ENCODE measurements at regions not wholly inside any gene's neighbourhood (a gene's known extent, or its start where the extent isn't known, plus 50 kb on each side); places are given as distances from the start of the nearest gene placed in this dataset.

DNA sequence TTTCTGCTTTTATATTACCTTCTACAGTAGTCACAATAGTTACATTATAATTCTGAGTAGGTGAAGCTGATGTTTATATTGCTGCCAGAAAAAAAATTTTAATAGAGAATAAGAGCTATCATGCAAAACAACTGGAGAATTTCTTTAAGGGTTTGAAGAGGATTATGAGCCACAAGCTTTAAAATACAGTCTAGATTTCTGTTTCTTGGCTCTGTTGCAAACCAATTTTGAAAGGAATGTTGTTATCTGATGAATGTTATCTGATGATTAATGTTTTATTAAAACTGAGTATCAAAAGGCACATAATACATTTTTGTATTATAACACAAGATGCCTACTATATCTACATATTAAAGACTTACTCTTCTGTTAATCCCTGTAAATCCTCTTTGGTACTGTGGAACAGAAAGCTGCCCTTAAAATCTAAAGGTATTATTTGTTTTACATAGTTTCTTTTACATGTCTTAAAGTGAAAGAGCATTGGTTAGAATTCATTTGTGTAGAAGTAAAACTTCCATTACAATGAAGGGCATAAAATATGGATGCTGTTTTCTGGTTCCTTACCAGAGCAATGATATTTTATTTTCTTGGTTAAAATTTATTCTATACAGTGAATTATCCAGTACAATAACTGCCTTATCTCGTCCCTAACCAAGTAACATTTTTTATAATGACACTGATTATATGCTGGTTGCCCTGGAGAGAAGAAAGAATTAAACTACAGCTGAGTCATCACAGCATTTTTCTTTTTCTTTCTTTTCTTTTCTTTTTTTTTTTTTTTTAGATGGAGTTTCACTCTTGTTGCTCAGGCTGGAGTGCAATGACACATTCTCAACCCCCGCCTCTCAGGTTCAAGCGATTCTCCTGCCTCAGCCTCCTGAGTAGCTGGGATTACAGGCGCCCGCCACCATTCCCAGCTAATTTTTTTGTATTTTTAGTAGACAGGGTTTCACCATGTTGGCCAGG, 205.7 kb downstream of the TANC2 start:
- H3K27ac ChIP-seq, result no peak overlapping the region
- TF ChIP-seq, protein P1, sequence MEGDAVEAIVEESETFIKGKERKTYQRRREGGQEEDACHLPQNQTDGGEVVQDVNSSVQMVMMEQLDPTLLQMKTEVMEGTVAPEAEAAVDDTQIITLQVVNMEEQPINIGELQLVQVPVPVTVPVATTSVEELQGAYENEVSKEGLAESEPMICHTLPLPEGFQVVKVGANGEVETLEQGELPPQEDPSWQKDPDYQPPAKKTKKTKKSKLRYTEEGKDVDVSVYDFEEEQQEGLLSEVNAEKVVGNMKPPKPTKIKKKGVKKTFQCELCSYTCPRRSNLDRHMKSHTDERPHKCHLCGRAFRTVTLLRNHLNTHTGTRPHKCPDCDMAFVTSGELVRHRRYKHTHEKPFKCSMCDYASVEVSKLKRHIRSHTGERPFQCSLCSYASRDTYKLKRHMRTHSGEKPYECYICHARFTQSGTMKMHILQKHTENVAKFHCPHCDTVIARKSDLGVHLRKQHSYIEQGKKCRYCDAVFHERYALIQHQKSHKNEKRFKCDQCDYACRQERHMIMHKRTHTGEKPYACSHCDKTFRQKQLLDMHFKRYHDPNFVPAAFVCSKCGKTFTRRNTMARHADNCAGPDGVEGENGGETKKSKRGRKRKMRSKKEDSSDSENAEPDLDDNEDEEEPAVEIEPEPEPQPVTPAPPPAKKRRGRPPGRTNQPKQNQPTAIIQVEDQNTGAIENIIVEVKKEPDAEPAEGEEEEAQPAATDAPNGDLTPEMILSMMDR (IDR thresholded peaks at IDR 0.05; ENCODE audit: low read depth, low read length), result no peak
- H3K9me3 ChIP-seq (ENCODE audit: severe bottlenecking), result no peaks in the 10 kb centered on the region
- H3K4me3 ChIP-seq (ENCODE audit: low read depth, low read length), result no peak overlapping the region
- no peaks in the 10 kb centered on the region for H3K36me3 ChIP-seq
- no peaks in the 10 kb centered on the region for H3K27me3 ChIP-seq (ENCODE audit: insufficient read depth, low read depth, severe bottlenecking)
- no peak for DNase-seq

DNA sequence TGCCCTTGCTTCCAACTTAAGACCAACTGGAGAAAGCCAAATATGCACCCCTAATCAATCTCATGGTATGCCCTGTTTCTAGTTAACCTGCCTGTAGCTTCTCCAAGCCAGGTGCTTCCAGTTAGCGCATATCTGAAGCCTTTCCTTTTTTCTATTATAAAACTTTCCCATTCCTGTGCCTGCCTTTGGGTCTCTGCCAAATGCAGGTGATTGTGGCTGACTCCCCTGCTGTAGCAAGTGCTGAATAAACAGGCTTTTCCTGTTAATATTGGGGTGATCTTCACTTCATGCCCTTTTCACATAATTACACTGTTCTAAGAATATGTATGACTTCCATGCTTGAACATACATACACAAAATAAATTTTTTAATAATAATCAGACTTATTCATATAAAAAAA, 207.4 kb downstream of the TANC2 start:
- Histone ChIP-seq H3K27ac (no peak overlapping the region), H3K4me3 (ENCODE audit: low read depth, low read length) (no peak overlapping the region), H3K27me3 (ENCODE audit: insufficient read depth, low read depth, severe bottlenecking) (no peaks in the 10 kb centered on the region), H3K9me3 (ENCODE audit: severe bottlenecking) (no peaks in the 10 kb centered on the region), H3K36me3 (no peaks in the 10 kb centered on the region)
- TF ChIP-seq, protein P1 (IDR thresholded peaks at IDR 0.05; ENCODE audit: low read depth, low read length), result no peak
- no peak for DNase-seq

DNA sequence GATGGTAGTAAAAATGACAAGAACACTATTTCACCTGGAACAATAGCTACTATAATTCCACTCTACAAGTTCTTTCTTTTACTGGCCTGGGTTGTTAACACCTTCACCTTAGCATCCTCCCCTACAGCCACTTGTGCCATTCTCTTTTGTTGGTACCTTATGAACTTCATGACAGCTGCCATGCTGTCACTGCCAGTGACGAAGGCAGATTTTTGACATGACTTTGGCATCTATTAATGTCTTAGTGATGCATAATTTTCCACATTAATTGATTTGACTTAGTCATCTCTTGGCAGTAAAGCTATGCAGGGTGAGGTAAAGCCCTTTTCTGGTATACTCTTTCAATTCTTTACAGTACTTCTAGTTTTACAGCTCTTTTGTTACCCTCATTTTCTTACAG, 207.9 kb downstream of the TANC2 start:
- Histone ChIP-seq H3K27ac (no peak overlapping the region), H3K36me3 (no peaks in the 10 kb centered on the region), H3K4me3 (ENCODE audit: low read depth, low read length) (no peak overlapping the region), H3K9me3 (ENCODE audit: severe bottlenecking) (no peaks in the 10 kb centered on the region), H3K27me3 (ENCODE audit: insufficient read depth, low read depth, severe bottlenecking) (no peaks in the 10 kb centered on the region)
- TF ChIP-seq, protein P1 (IDR thresholded peaks at IDR 0.05; ENCODE audit: low read depth, low read length), result no peak
- no peak for DNase-seq

DNA sequence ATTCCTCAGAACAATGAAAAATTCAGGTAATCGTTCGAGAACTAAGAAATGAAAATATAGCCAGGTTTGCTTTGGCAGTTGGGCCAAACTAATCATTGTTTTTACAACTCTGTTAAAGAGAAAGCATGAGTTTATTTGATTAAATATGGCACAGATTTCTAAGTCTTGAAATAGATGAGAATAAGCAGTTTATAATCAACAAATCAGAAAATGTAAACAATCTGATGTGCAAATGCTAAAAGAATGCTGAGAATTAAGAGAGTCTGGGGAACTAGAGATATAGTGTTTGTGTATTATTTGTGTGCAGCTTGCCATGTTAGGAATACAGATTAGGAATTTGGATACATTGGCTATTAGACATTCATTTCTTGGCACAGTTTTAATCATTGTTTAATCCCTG, 212.5 kb downstream of the TANC2 start:
- Histone ChIP-seq H3K27me3 (ENCODE audit: insufficient read depth, low read depth, severe bottlenecking) (no peaks in the 10 kb centered on the region), H3K27ac (no peak overlapping the region), H3K9me3 (ENCODE audit: severe bottlenecking) (no peaks in the 10 kb centered on the region), H3K36me3 (peaks cover 3% of the 10 kb centered on the region), H3K4me3 (ENCODE audit: low read depth, low read length) (no peak overlapping the region)
- no peak for DNase-seq
- TF ChIP-seq, protein P1 (IDR thresholded peaks at IDR 0.05; ENCODE audit: low read depth, low read length), result no peak

DNA sequence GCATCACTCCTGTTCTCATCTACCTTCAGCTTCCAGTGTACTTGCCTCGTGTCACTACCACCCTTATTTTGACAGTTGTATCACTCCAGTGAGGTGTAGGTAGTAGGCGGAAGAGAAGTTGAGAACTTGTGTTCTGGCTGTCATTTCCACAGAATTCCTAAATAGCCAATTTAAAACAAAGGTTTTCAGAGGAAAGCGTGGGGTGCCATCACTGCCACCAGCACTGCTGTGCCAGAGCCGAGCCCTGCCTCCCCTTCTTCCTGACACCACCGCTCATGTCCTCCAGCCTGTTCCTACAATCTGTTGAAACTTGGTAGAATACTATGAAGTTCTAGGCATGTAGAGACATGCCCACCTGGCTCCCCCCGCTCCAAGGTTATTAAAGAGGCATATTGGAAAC, 215.8 kb downstream of the TANC2 start:
- no peak for DNase-seq
- H3K27ac ChIP-seq, result no peak overlapping the region
- no peaks in the 10 kb centered on the region for H3K27me3 ChIP-seq (ENCODE audit: insufficient read depth, low read depth, severe bottlenecking)
- H3K4me3 ChIP-seq (ENCODE audit: low read depth, low read length), result no peak overlapping the region
- no peaks in the 10 kb centered on the region for H3K9me3 ChIP-seq (ENCODE audit: severe bottlenecking)
- TF ChIP-seq, protein P1 (IDR thresholded peaks at IDR 0.05; ENCODE audit: low read depth, low read length), result no peak
- peaks cover 3% of the 10 kb centered on the region for H3K36me3 ChIP-seq

All from WERI-Rb-1 (cell line).